GM21717 (cell line): ENCODE measurements at regions not wholly inside any gene's neighbourhood (a gene's known extent, or its start where the extent isn't known, plus 50 kb on each side); places are given as distances from the start of the nearest gene placed in this dataset.
"Not testable (repeated sequence)": the region's sequence is repeated elsewhere in the genome, so short reads cannot be mapped to it uniquely, and the experiment has no call there.

Experiments
- ATAC-seq: cut with Tn5 transposase; IDR thresholded peaks from one replicate; pipeline ENCODE4 v1.9.1; 2021; ENCODE audit warnings: mild to moderate bottlenecking, moderate library complexity; ENCODE audit not compliant: unreplicated experiment

- ATAC-seq = peak; percentile 85
Measured at GRCh38 chr10:118423800-118424442, 81.8 kb upstream of the FAM204A start.

DNA sequence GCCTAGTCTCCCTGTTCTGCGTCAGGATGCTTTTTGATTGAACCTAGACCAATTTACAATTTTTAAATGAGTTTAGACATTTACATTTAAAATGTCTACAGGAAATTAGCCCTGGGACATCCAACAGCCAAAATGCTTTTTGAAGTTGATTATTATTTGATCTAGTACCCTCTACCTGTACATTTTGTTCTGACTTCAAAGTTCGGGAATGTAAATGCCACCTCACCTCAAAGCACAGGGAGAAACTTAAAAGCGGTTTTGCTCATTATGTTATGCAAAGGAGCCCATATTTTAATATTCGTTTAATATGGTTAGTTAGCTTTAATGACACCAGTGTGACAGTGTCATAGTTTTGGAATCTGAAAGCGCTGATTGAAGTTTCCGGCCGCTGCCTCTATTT lies 80.1 kb upstream of the FAM204A start:
- no peak for ATAC-seq

DNA sequence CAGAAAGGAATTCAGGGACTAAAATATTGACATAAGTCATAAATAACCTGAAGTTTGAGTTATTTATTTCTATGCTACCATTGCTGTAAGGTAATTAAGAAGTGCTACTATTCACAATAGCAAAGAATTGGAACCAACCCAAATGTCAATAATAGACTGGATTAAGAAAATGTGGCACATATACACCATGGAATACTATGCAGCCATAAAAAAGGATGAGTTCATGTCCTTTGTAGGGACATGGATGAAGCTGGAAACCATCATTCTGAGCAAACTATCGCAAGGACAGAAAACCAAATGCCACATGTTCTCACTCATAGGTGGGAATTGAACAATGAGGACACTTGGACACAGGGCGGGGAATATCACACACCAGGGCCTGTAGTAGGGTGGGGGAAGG lies 77.9 kb upstream of the FAM204A start:
- not testable (repeated sequence) for ATAC-seq

DNA sequence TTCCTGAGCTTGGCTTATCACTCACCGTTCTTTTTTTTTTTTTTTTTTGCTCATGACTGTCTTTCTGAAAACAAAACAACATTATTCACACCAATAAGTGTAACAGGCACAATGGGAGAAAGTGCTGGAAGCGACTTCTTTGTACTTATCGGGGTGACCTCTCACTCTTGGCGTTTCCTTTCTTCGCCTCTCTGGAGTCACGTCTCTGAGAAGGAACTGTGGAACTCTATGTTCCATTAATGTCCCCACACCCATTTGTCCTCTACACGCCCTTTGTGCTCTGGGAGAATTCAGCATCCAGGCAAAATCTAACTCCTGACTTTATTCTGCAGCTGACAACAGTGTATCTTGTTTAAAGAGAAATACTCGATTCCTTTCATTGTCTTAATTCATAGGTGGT lies 70.8 kb upstream of the FAM204A start:
- ATAC-seq = no peak

GRCh38 chr10:118412132-118412760 lies 70.1 kb upstream of the FAM204A start:
- ATAC-seq = no peak

DNA sequence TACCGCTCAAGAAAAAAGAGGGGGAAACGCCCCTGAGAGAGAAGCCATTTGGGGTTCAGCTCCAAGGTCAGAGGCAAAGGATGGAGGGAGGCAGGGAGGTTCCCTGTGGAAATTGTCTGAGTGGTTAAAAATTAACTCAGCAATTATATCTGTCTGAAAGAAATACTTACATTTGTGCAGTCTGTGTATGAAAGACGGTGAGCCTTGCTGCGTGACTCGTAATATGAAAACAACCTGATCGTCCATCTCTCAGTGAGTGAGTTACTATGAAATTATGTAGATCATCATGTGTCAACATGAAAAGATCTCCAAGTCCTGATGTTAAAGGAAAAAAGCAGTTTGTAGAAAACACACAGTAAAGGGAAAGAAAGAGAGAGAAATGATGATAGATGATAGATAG lies 67.2 kb upstream of the FAM204A start:
- no peak for ATAC-seq

GRCh38 chr10:118408181-118408580 lies 66.1 kb upstream of the FAM204A start:
- ATAC-seq = no peak

GRCh38 chr10:118407777-118408176 lies 65.7 kb upstream of the FAM204A start:
- ATAC-seq = no peak

- no peak for ATAC-seq
Measured at GRCh38 chr10:118407026-118407425, 64.9 kb upstream of the FAM204A start.

- ATAC-seq = no peak
Measured at GRCh38 chr10:118405928-118406327, 63.8 kb upstream of the FAM204A start.

GRCh38 chr10:118403967-118404366 lies 61.8 kb upstream of the FAM204A start:
- ATAC-seq = no peak

- ATAC-seq = no peak
Measured at GRCh38 chr10:118401708-118402193, 59.6 kb upstream of the FAM204A start.

- ATAC-seq = no peak
Measured at GRCh38 chr10:118397391-118397790, 55.3 kb upstream of the FAM204A start.

DNA sequence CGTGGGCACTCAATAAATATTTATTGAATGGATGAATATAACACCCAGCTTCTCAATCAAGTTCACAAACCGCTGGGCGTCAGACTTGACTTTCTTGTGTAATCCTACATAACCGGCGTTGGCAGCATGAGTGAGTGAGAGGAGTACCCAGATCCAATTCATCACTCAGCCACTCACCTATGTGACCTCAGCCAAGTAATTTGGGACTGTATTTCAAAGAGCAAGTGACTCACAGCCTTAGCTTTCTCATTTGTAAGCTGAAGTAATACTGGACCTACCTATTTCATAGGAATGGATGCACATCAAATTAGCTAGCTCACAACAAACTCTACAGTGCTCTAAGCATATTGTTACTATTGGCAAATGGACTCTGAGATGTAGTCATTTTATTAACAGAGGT lies 53.8 kb upstream of the FAM204A start:
- ATAC-seq = no peak

GRCh38 chr10:118394301-118395200 lies 52.4 kb upstream of the FAM204A start:
- no peak for ATAC-seq

DNA sequence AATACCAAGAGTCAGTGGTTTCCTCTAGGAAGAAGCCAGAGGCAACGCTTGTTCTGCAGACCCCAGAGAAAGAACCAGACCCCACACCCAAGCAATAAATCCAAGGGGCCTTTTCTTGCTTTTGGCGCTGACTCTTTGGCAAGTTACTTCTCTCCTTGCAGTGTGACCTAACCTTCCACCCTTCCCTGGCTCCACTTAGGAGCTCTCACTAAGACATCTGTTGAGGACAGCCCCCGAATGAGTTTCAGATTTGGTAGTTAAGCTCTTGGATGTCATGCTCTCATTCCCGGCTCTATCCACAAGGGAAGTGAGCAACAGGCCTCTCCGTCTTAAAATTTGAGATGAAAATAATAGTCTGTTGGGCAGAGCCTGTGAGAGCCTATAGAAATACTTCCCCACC lies 50.6 kb upstream of the FAM204A start:
- ATAC-seq = no peak
